ENCODE measurements at regions not wholly inside any gene's neighbourhood (a gene's known extent, or its start where the extent isn't known, plus 50 kb on each side); places are given as distances from the start of the nearest gene placed in this dataset.

DNA sequence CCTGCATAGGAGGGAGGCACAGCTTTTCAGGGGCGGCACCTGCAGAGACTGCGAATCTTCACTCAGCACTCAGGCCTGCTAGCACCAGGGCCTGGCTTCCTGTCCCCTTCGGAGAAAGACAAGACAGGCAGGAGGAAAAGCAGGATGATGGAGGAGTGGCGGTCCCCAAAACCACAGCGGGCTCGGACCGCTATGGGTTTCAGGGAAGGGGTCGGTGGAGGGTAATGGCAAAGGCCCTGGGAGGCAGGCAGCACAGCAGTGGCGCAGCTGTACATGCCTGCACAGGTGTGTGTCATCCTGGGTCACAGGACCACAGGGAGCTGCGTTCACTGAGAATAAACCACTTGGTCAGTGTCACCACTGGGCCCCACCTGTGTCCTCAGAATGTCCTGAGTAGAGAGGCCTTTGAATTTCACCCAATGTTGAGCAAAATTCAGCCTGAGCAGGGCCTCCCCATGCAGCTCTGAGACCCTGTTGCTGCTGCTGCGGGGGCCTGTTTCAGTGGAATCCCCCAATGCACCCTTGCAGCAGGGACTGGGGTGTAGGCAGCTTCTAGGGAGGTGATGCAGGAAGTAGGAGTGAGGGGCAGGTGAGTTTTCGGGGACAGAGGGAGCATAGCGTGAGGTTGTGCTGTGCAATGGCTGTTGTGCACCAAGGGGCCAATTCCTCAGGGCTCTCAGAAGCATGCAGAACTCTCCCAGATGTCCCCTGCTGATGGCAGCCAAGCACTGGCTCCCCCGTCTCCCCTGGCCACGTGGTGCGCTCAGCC, 90.6 kb upstream of the PPP2R2D start:
- no TSS peak for BruUV-seq (replicated peaks)
- Histone ChIP-seq H3F3A (ENCODE audit: low read length, unreplicated experiment) (no peaks in the 10 kb centered on the region), H3K4me1 (ENCODE audit: insufficient read depth, low read length) (no peaks in the 10 kb centered on the region), H3K27ac (ENCODE audit: low read length) (no peak overlapping the region), H2AFZ (ENCODE audit: low read length) (no peak overlapping the region), H4K20me1 (ENCODE audit: low read length) (no peaks in the 10 kb centered on the region), H3K36me3 (ENCODE audit: low read depth, low read length) (no peaks in the 10 kb centered on the region), H3K27me3 (ENCODE audit: low read length) (peaks cover 62% of the 10 kb centered on the region), H3K4me2 (ENCODE audit: low read length) (no peak overlapping the region), H3K9me2 (replicated peaks; ENCODE audit: low read length) (no peaks in the 10 kb centered on the region), H3K4me3 (ENCODE audit: low read length) (no peak overlapping the region), H3K9me3 (ENCODE audit: low read length) (no peaks in the 10 kb centered on the region), H3K79me2 (ENCODE audit: low read length) (no peaks in the 10 kb centered on the region), H3K9ac (ENCODE audit: low read length) (no peak overlapping the region)
- no peak for ATAC-seq
- CTCF ChIA-PET = no interaction called here
- DNase-seq = no peak
- POLR2A ChIA-PET (ENCODE audit: unreplicated experiment) = no interaction called here
- no peak for TF ChIP-seq EZH2 (IDR thresholded peaks at IDR 0.05; ENCODE audit: low read length, unreplicated experiment)
- TF ChIP-seq EZH2phosphoT487 (IDR thresholded peaks at IDR 0.05; ENCODE audit: borderline replicate concordance, low read length) = no peak
- TF ChIP-seq, protein P1, sequence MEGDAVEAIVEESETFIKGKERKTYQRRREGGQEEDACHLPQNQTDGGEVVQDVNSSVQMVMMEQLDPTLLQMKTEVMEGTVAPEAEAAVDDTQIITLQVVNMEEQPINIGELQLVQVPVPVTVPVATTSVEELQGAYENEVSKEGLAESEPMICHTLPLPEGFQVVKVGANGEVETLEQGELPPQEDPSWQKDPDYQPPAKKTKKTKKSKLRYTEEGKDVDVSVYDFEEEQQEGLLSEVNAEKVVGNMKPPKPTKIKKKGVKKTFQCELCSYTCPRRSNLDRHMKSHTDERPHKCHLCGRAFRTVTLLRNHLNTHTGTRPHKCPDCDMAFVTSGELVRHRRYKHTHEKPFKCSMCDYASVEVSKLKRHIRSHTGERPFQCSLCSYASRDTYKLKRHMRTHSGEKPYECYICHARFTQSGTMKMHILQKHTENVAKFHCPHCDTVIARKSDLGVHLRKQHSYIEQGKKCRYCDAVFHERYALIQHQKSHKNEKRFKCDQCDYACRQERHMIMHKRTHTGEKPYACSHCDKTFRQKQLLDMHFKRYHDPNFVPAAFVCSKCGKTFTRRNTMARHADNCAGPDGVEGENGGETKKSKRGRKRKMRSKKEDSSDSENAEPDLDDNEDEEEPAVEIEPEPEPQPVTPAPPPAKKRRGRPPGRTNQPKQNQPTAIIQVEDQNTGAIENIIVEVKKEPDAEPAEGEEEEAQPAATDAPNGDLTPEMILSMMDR (conservative IDR thresholded peaks at IDR 0.05; ENCODE audit: low read depth, low read length) = no peak
- intact Hi-C loops (cut with micrococcal nuclease) = no loop called here

DNA sequence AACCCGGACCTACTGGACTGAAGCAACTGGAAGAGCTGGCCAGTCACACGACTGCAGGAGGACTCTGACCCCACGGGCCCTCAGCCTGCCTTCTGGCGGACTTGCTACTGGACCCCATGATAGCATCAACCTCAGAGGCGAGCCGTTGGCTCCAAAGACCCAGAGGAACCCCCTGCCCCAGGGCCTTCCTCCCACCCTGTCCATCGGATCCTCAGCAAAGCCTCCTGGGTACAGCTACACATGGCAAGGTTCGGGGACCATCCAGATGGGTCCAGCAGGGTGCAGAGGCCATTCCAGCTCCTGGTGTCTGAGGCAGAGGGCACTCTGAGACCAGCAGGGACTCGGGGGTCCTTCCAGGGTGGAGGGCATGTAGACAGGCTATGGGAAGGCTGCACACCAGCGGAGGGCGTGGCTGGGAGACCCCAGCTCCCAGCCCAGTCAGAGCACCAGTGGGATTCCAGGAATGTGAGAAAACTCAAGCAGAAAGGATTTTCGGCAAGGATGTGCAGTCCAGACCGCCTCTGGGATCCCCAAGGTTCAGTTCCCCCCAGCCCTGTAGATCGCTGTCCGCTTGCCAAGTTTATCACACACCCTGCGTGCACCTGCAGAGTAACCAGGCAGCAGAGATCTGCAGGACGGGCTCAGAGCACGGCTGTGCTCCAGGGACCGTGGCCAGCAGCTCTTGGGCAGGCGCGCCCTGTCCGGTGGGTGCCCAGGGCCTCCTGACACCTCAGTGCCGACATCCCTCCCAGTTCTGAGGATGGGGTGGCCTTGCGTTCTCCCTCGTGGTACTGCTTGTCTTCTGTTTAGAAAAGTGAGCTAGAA, 89.8 kb upstream of the PPP2R2D start:
- Histone ChIP-seq H3F3A (ENCODE audit: low read length, unreplicated experiment) (no peaks in the 10 kb centered on the region), H3K4me3 (ENCODE audit: low read length) (no peak overlapping the region), H3K79me2 (ENCODE audit: low read length) (no peaks in the 10 kb centered on the region), H3K9ac (ENCODE audit: low read length) (no peak overlapping the region), H3K4me2 (ENCODE audit: low read length) (no peak overlapping the region), H3K27ac (ENCODE audit: low read length) (no peak overlapping the region), H3K27me3 (ENCODE audit: low read length) (peaks cover 62% of the 10 kb centered on the region), H3K4me1 (ENCODE audit: insufficient read depth, low read length) (no peaks in the 10 kb centered on the region), H3K9me2 (replicated peaks; ENCODE audit: low read length) (no peaks in the 10 kb centered on the region), H3K36me3 (ENCODE audit: low read depth, low read length) (no peaks in the 10 kb centered on the region), H2AFZ (ENCODE audit: low read length) (no peak overlapping the region), H3K9me3 (ENCODE audit: low read length) (no peaks in the 10 kb centered on the region), H4K20me1 (ENCODE audit: low read length) (no peaks in the 10 kb centered on the region)
- intact Hi-C loops (cut with micrococcal nuclease) = no loop called here
- BruUV-seq (replicated peaks) = no TSS peak
- no peak for DNase-seq
- CTCF ChIA-PET = no interaction called here
- ATAC-seq = no peak
- POLR2A ChIA-PET (ENCODE audit: unreplicated experiment) = no interaction called here
- TF ChIP-seq EZH2phosphoT487 (IDR thresholded peaks at IDR 0.05; ENCODE audit: borderline replicate concordance, low read length) (no peak), EZH2 (IDR thresholded peaks at IDR 0.05; ENCODE audit: low read length, unreplicated experiment) (no peak)
- TF ChIP-seq, protein P1 (conservative IDR thresholded peaks at IDR 0.05; ENCODE audit: low read depth, low read length) = no peak
